NCI-H146 treated with DMSO at 0.1 percent for 48 hours (cell line): ENCODE measurements at regions not wholly inside any gene's neighbourhood (a gene's known extent, or its start where the extent isn't known, plus 50 kb on each side); places are given as distances from the start of the nearest gene placed in this dataset.

ENCODE experiments used
- DNase-seq: peaks from one replicate; lab custom pipeline; 2025; ENCODE audit not compliant: unreplicated experiment; lab: John Stamatoyannopoulos, UW

- no peak for DNase-seq
Observed at GRCh38 chr13:30033681-30034457, 183.5 kb upstream of the UBL3 start.

- no peak for DNase-seq
Observed at GRCh38 chr13:30032263-30032662, 181.8 kb upstream of the UBL3 start.

GRCh38 chr13:30031488-30031887, 181.1 kb upstream of the UBL3 start:
- DNase-seq, result no peak

GRCh38 chr13:30030141-30030750, 179.8 kb upstream of the UBL3 start:
- no peak for DNase-seq

- DNase-seq, result no peak
Observed at GRCh38 chr13:30027569-30028455, 177.4 kb upstream of the UBL3 start.

- DNase-seq, result no peak
Observed at GRCh38 chr13:30026909-30027308, 176.5 kb upstream of the UBL3 start.

- no peak for DNase-seq
Observed at GRCh38 chr13:30026093-30026492, 175.7 kb upstream of the UBL3 start.

GRCh38 chr13:30025351-30025750, 174.9 kb upstream of the UBL3 start:
- DNase-seq, result no peak

- DNase-seq, result no peak
Observed at GRCh38 chr13:30024125-30024865, 173.9 kb upstream of the UBL3 start.

GRCh38 chr13:30023196-30023895, 172.9 kb upstream of the UBL3 start:
- DNase-seq, result no peak

- DNase-seq, result no peak
Observed at GRCh38 chr13:30022796-30023195, 172.4 kb upstream of the UBL3 start.

GRCh38 chr13:30022256-30022655, 171.8 kb upstream of the UBL3 start:
- no peak for DNase-seq

- no peak for DNase-seq
Observed at GRCh38 chr13:30021611-30022010, 171.2 kb upstream of the UBL3 start.

GRCh38 chr13:30020726-30021312, 170.4 kb upstream of the UBL3 start:
- no peak for DNase-seq

GRCh38 chr13:30019648-30020626, 169.5 kb upstream of the UBL3 start:
- DNase-seq, result no peak

GRCh38 chr13:30017880-30018279, 167.5 kb upstream of the UBL3 start:
- no peak for DNase-seq

- DNase-seq, result no peak
Observed at GRCh38 chr13:30016398-30016797, 166.0 kb upstream of the UBL3 start.

GRCh38 chr13:30009411-30009810, 159.0 kb upstream of the UBL3 start:
- DNase-seq, result no peak

- DNase-seq, result no peak
Observed at GRCh38 chr13:30006246-30006645, 155.8 kb upstream of the UBL3 start.
